Stimulated activated CD8-positive, alpha-beta memory T cell treated with anti-CD3 and anti-CD28 coated beads, Interleukin-12 subunit alpha, Interleukin-12 subunit beta, amount 100 ng/mL, for 1 hour (primary cell): ENCODE measurements at regions not wholly inside any gene's neighbourhood (a gene's known extent, or its start where the extent isn't known, plus 50 kb on each side); places are given as distances from the start of the nearest gene placed in this dataset.
"Not testable (repeated sequence)": the region's sequence is repeated elsewhere in the genome, so short reads cannot be mapped to it uniquely, and the experiment has no call there.

Source experiments
- DNase-seq: peaks from one replicate; pipeline ENCODE4 v3.0.0-alpha.2; 2020; ENCODE audit warnings: low read depth

- DNase-seq = not testable (repeated sequence)
These were observed 71.9 kb upstream of the KCNAB1 start for GRCh38 chr3:156048483-156048882.

GRCh38 chr3:156050918-156051317, 69.5 kb upstream of the KCNAB1 start:
- DNase-seq = no peak

- no peak for DNase-seq
These were observed 68.7 kb upstream of the KCNAB1 start for GRCh38 chr3:156051651-156052050.

- DNase-seq = no peak
These were observed 68.3 kb upstream of the KCNAB1 start for GRCh38 chr3:156052115-156052514.

- DNase-seq = no peak
These were observed 60.4 kb upstream of the KCNAB1 start for GRCh38 chr3:156059950-156060501.

GRCh38 chr3:156068151-156068550, 52.2 kb upstream of the KCNAB1 start:
- not testable (repeated sequence) for DNase-seq

GRCh38 chr3:156070028-156070427, 50.4 kb upstream of the KCNAB1 start:
- DNase-seq = no peak
